Upper lobe of left lung (tissue), 6 donors: ENCODE measurements at regions not wholly inside any gene's neighbourhood (a gene's known extent, or its start where the extent isn't known, plus 50 kb on each side); places are given as distances from the start of the nearest gene placed in this dataset.

Experiments used
- ATAC-seq, 2 donors: fragments of 200-7000 bp; cut with Tn5 transposase; one replicate each; pipeline ENCODE4 v1.9.1; 2022; ENCODE audit warnings: mild to moderate bottlenecking in 2 of 2, moderate library complexity in 2 of 2; ENCODE audit not compliant: low FRiP score in 2 of 2
- DNase-seq, 2 donors: peaks; one replicate each; pipeline ENCODE4 v3.0.0-alpha.2; 2019 to 2020
- H3K27ac ChIP-seq, 4 donors: fragments of 200-600 bp; sonication (generic); one replicate each; pipeline ENCODE4 v1.5.1; 2016 to 2019
- H3K27me3 ChIP-seq, 4 donors: fragments of 200-600 bp; sonication (generic); one replicate each; pipeline ENCODE4 v1.5.1; 2017 to 2019
- H3K36me3 ChIP-seq, 4 donors: fragments of 200-600 bp; sonication (generic); one replicate each; pipeline ENCODE4 v1.5.1; 2016 to 2019
- H3K4me1 ChIP-seq, 4 donors: fragments of 200-600 bp; sonication (generic); one replicate each; pipeline ENCODE4 v1.5.1; 2018 to 2019
- H3K4me3 ChIP-seq, 4 donors: fragments of 200-600 bp; sonication (generic); one replicate each; pipeline ENCODE4 v1.5.1; 2017 to 2019; ENCODE audit warnings: mild to moderate bottlenecking in 2 of 4, moderate library complexity in 1 of 4
- H3K9me3 ChIP-seq, 4 donors: fragments of 200-600 bp; sonication (generic); one replicate each; pipeline ENCODE4 v1.5.1; 2018 to 2019
- CTCF ChIP-seq, 6 experiments: fragments of 450-650 bp in 4 of 6; fragments of 200-600 bp in 2 of 6; sonication (generic) in 2 of 6; IDR thresholded peaks; one replicate each; pipeline ENCODE4 v1.5.1; 2016 to 2019; ENCODE audit warnings: antibody characterized with exemption in 6 of 6
- EP300 ChIP-seq, 4 donors: sonication (generic); formaldehyde crosslinking; IDR thresholded peaks; one replicate each; pipeline ENCODE4 v1.5.1; 2017; ENCODE audit warnings: antibody characterized with exemption in 4 of 4, control low read depth in 2 of 4
- POLR2A ChIP-seq, 4 donors: fragments of 450-650 bp; IDR thresholded peaks; one replicate each; pipeline ENCODE4 v1.5.1; 2016 to 2017; ENCODE audit warnings: antibody characterized with exemption in 4 of 4, mild to moderate bottlenecking in 2 of 4
- POLR2AphosphoS5 ChIP-seq, 2 donors: sonication (generic); formaldehyde crosslinking; IDR thresholded peaks; one replicate each; pipeline ENCODE4 v1.5.1; 2017; ENCODE audit warnings: antibody characterized with exemption in 2 of 2
- WGBS, 2 donors: methylation state at CpG; one replicate each; pipeline ENCODE4 v1.1.5; 2017 to 2018; 5-methylcytosine and 5-hydroxymethylcytosine counted together
- donor health status: DM: no; HTN: no; CAD: no; lungs with moderate emphysema.
- donor health status: DM: no; HTN: yes; CAD: no; lungs with severe emphysema.

- H3K27ac ChIP-seq, result no peak overlapping the region
- WGBS, 2 donors, result 95 to 99% methylated on average over 2 of the region's 2 CpGs
- ATAC-seq (no peak), DNase-seq (no peak)
- TF ChIP-seq POLR2A (IDR thresholded peaks at IDR 0.05), result no peak
- TF ChIP-seq POLR2AphosphoS5 (IDR thresholded peaks at IDR 0.05), result no peak
- no peak for TF ChIP-seq EP300 (IDR thresholded peaks at IDR 0.05)
- TF ChIP-seq CTCF (IDR thresholded peaks at IDR 0.05), result no peak
- no peaks in the 10 kb centered on the region for H3K36me3 ChIP-seq
- H3K27me3 ChIP-seq, result no peaks in the 10 kb centered on the region
- H3K4me1 ChIP-seq, result peaks cover 0 to 8% (median 6%) of the 10 kb centered on the region in 4 donors
- H3K4me3 ChIP-seq, result no peak overlapping the region
- no peaks in the 10 kb centered on the region for H3K9me3 ChIP-seq
Observed at GRCh38 chr4:74660866-74661265, 133.5 kb downstream of the BTC start.

- 68 to 76% methylated on average over 2 of the region's 2 CpGs for WGBS, 2 donors
- TF ChIP-seq POLR2AphosphoS5 (IDR thresholded peaks at IDR 0.05) (peak in 1 of 2 donors; percentile 51), POLR2A (IDR thresholded peaks at IDR 0.05) (no peak)
- peaks cover 0 to 8% (median 4%) of the 10 kb centered on the region in 4 donors for H3K4me1 ChIP-seq
- H3K27me3 ChIP-seq, result no peaks in the 10 kb centered on the region
- no peak for ATAC-seq
- no peak for DNase-seq
- H3K4me3 ChIP-seq, result no peak overlapping the region
- H3K9me3 ChIP-seq, result no peaks in the 10 kb centered on the region
- no peaks in the 10 kb centered on the region for H3K36me3 ChIP-seq
- H3K27ac ChIP-seq, result no peak overlapping the region
Observed at GRCh38 chr4:74661427-74662201, 132.7 kb downstream of the BTC start.

- H3K27ac ChIP-seq, result no peak overlapping the region
- H3K27me3 ChIP-seq, result no peaks in the 10 kb centered on the region
- TF ChIP-seq POLR2AphosphoS5 (IDR thresholded peaks at IDR 0.05) (no peak), CTCF (IDR thresholded peaks at IDR 0.05) (no peak), EP300 (IDR thresholded peaks at IDR 0.05) (no peak), POLR2A (IDR thresholded peaks at IDR 0.05) (no peak)
- DNase-seq (no peak), ATAC-seq (no peak)
- no peaks in the 10 kb centered on the region for H3K36me3 ChIP-seq
- no peaks in the 10 kb centered on the region for H3K9me3 ChIP-seq
- peaks cover 0 to 8% (median 4%) of the 10 kb centered on the region in 4 donors for H3K4me1 ChIP-seq
- no peak overlapping the region for H3K4me3 ChIP-seq
Observed at GRCh38 chr4:74663631-74664030, 130.7 kb downstream of the BTC start.

- DNase-seq, result no peak
- H3K4me1 ChIP-seq, result no peaks in the 10 kb centered on the region
- H3K4me3 ChIP-seq, result no peak overlapping the region
- TF ChIP-seq POLR2A (IDR thresholded peaks at IDR 0.05), result no peak
- TF ChIP-seq POLR2AphosphoS5 (IDR thresholded peaks at IDR 0.05), result no peak
- no peak for TF ChIP-seq CTCF (IDR thresholded peaks at IDR 0.05)
- TF ChIP-seq EP300 (IDR thresholded peaks at IDR 0.05), result no peak
- no peak overlapping the region for H3K27ac ChIP-seq
- no peaks in the 10 kb centered on the region for H3K27me3 ChIP-seq
- no peaks in the 10 kb centered on the region for H3K9me3 ChIP-seq
- 80 to 95% methylated on average over 4 of the region's 4 CpGs for WGBS, 2 donors
- no peaks in the 10 kb centered on the region for H3K36me3 ChIP-seq
- ATAC-seq, result no peak
Observed at GRCh38 chr4:74665346-74665745, 129.0 kb downstream of the BTC start.

GRCh38 chr4:74665876-74666275 is 128.4 kb downstream of the BTC start:
- TF ChIP-seq CTCF (IDR thresholded peaks at IDR 0.05) (no peak), POLR2AphosphoS5 (IDR thresholded peaks at IDR 0.05) (no peak), EP300 (IDR thresholded peaks at IDR 0.05) (no peak), POLR2A (IDR thresholded peaks at IDR 0.05) (no peak)
- ATAC-seq (no peak), DNase-seq (no peak)
- 73 to 81% methylated on average over 3 of the region's 3 CpGs for WGBS, 2 donors
- Histone ChIP-seq H3K36me3 (no peaks in the 10 kb centered on the region), H3K27ac (no peak overlapping the region), H3K9me3 (no peaks in the 10 kb centered on the region), H3K27me3 (no peaks in the 10 kb centered on the region), H3K4me1 (peaks cover 0 to under 1% (median 0%) of the 10 kb centered on the region in 4 donors), H3K4me3 (no peak overlapping the region)
